NCI-H748 (cell line): ENCODE measurements at regions not wholly inside any gene's neighbourhood (a gene's known extent, or its start where the extent isn't known, plus 50 kb on each side); places are given as distances from the start of the nearest gene placed in this dataset.

Experiments used
- DNase-seq: peaks from one replicate; lab custom pipeline; 2025; ENCODE audit not compliant: unreplicated experiment; lab: John Stamatoyannopoulos, UW

DNA sequence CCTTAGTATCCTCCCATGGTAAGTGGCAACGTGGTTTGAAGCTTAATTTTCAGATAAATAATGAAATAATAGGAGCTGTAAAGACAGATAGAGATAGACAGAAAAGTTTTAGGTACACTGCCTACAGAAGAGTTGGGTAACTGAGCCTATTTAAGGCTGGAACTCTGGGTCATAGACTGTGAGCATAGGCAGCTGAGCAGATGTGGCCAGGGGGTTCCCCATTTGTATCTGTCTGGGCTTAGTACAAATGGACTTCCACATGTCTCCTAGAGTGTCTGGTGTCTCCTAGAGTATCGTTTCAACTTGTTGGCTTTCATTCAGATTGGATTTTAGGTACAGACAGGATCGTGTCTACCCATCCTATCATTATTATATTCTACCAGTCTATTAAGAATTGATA, 649.8 kb downstream of the DHX35 start:
- DNase-seq, result no peak

DNA sequence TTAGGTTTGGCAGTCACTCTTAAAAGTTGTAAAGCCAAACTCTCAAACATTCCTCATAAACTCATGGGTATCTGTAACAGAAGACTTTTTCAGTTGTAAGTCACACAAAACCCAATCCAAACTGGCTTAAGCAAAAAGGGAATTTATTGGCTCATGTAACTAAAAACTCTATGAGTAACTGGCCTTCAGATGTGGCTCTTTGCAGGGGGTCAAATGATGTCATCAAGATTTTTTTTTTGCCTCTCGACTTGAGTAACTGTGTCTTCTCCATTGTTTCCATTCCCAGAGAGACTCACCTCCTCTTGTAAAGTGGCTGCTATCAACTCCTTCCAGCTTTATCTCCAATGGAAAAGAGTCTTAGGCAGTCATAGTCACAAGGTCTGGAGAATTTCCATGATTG, 645.0 kb downstream of the DHX35 start:
- no peak for DNase-seq

DNA sequence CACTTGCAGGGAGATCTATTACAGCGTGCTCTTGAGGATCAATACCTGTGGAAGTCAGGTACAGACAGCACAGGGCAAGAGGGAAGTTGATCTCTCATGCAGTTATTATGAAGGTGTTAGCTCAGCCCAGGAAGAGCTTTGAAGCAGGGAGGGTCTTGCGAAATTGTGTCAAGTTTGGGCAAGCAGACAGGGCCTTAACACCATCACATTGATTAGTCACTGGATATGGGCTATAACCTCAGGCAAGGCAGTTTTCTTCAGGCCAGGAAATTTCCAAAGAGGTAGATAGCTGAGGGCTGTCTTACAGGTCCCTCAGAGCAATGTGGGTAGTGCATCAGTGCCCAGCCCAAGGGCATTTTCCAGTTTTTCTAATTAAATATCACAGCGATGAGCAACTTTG, 643.8 kb downstream of the DHX35 start:
- DNase-seq, result no peak

DNA sequence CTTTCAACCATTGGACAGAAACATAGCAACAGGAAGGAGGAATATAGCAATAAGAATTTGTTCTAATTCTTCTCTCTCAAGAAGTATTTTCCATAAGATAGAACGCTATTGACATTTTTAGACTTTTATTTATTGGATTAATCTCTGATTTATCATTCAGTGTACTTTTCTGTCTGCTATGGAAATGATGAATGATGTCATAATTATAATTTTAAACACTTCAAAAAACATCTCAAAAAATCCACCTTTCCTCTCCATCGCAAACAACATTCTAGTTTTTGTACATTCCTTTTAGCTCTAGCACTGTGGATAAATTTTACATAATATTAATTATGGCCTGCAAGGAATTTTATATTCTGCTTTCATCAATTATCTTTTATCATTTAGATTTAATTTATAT, 643.2 kb downstream of the DHX35 start:
- no peak for DNase-seq

DNA sequence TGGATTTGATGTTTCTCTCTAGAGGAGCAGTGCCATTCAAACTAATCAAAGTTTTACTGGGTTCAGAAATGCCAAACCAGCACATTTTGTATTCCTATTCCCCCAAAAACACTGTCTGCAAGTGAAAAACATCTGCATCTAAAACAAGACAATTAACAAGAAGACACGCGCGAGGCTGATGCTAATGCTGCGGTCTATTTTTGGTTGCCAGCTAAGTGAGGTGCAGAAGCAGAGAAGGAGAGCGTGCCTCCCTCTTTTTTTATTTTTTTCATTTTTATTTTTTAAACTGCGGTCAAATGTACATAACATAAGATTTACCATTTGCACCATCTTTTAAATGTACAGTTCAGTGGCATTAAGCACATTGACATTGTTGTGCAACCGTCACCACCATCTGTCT, 641.1 kb downstream of the DHX35 start:
- no peak for DNase-seq

DNA sequence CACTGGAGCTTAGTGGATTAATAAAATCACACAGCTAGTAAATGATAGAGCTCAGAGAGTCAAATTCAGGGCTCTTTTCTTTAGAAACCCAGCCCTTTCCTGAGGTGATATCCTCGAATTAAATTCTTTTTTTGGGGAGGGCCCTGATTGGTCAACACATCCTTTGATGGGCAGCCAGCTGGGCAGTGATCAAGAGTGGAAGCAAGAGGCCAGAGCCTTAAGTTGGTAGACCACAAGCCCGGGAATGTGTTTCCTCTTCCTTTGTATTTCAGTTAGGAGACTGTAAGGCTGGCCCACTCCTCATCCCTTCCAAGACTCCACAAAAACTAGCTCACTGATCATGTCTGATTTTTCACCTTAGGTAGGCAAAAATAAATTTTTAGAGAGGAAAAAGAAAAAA, 640.5 kb downstream of the DHX35 start:
- DNase-seq, result no peak

DNA sequence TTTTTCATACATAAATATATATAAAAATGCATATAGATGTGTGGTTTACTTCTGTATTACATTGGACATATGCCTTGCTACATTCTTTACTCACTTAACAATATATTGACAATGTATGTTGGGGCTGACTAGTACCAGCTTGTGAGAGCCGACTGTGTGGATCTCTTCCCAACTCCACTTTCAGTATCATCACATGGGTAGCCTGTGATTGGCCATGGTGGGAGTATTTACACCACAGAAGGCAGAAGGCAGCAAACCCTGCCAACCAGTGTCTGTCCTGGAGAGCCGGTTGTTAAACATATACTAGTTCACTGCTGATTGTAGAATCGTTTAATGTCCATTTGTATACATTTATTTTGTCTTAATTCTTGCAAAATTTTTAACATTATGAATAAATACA, 638.7 kb downstream of the DHX35 start:
- no peak for DNase-seq

DNA sequence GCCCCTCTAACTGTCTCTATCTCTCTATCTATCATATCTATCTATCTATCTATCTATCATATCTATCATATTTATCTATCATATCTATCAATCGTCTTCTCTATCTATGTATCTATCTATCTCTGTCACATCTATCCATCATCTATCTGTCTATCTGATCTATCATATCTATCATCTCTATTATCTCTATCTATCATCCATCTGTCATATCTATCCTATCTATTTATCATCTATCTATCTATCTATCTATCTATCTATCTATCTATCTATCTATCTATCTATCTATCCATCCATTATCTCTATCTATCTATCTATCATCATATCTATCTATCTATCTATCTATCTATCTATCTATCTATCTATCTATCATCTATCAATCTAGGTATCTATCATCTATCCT, 638.0 kb downstream of the DHX35 start:
- DNase-seq, result no peak

DNA sequence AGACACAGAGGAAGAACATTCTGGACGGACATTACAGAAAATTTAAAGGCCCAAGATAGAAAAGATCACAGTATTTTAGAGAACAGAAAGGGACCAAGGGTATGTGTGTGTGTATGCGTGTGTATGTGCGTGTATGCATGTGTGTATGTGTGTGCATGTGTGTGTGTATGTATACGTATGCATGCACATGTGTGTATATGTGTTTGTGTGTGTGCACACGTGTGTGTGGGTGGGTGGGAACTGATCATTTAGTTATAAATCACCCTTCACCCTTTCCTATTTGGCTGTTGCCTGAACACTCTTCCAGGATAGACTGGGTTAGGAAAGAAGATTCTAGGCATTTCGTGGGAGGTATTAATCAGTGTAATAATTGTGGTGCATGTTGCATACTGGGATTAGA, 634.4 kb downstream of the DHX35 start:
- DNase-seq, result no peak

DNA sequence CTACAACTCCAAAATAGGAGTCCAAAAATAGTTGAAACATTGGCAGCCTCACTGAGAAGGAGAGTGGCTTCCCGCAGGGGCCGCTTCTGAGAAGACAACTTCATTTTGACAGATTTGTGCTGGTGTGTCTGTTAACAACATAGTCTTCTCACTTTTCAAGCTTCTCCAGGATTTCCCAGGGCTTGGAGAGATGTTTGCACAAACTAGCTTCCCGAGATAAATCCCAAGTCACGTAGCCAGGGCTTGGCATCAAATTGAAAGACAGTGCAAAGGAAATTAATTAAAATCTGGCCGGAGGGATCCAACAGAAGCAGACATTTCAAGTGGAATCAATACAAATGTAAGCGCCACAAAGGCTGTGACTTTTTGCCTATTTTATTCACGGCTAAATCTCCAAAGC, 630.2 kb downstream of the DHX35 start:
- DNase-seq, result no peak

DNA sequence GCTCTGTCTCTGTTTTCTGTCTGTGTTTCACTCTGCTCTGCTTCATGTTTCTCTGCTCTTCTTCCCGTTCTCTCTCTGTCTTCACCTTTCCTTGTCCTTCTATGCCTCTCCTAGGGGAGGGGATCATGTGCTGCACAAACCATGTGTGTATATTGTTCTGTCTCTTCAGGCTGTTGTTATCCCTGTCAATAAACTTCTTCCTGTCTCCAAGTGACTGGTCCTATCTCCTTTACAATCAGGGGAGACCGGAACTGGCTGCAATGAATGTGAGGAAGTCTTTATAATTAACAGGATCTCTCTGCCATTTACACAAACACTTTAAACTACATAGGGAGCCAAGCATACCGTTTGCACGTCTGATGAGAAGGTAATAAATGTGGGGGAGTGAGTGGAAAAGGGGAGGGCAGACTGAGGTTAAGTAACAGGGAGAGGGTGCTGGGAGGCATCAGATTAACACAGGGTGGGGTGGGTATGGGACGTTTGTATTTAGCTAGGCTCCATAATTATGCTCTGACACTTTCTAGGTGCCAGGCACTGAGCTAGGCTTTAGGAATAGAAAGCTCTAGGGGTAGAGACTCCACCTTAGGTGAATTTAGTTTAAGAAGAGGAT, 626.1 kb downstream of the DHX35 start:
- DNase-seq, result peak; percentile 69

DNA sequence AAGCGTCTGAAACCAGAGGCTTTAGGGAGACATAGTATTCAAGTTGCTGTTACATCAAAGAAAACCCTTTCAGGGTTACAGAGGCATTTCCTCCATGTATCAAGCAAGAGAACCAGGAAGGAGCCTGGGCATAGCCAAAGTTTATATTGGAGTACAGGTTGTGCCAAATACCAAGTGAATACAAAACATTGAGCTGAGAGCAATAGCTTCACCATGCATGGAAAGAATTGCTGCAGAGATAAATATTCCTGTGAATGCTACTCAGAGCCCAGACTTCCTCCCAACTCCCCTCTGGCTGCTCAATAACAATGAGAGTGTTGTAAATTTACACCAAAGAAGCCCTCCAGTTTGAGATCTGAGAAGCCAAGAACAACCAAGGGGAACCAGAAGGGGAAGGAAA, 618.9 kb downstream of the DHX35 start:
- DNase-seq, result no peak

DNA sequence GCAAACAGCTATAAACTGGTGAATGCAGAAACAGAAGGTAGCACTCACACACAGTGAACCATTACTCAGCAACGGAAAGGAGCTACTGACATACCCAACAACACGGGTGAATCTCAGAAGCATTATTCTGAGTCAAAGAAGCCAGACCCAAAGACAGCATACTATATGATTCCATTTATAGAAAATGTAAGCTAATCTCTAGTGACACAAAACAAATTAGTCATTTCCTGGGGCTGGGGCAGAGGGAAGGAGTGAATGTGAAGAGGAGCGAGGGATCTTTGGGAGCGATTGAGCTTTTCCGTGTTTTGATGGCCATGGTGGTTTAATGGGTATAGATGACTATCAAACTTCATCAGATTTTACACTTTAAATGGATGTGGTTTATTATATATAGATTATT, 614.6 kb downstream of the DHX35 start:
- no peak for DNase-seq

DNA sequence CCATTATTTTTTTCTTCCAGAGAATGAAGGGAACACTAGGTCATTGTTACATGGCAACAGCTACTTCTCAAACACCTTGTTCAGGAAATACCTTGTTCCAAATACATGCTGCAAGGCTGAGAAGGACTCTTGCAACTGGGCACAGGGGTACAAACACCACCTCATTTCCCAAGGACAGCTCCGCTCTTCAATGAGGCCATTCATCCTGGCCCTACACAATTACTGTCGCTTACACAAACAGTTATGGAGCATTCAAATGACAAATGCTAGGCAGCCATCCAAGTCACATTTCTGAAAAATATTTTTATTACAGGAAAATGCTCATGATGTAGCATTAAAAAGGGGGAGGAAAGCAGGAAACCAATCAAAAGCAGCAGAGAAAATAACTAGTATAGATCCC, 611.9 kb downstream of the DHX35 start:
- no peak for DNase-seq

DNA sequence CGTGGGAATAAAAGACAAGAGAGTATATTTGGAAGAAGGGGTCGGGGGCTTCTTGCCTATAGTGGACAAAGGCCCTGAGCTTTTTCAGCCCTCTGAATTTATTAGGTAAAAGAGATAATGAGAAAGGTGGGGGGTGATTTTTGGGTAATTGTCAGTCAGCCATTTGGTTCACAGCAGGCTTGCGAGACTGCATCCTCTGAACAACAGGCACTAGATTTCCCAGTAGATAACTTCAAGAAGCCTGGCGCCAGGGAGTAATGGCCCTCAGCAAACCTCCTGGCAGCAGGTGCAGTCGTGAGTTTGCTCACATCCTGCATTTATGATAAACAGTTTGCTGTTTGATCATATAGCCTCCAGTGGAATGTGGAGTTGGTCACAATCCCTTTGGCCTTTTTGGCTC, 609.0 kb downstream of the DHX35 start:
- no peak for DNase-seq

DNA sequence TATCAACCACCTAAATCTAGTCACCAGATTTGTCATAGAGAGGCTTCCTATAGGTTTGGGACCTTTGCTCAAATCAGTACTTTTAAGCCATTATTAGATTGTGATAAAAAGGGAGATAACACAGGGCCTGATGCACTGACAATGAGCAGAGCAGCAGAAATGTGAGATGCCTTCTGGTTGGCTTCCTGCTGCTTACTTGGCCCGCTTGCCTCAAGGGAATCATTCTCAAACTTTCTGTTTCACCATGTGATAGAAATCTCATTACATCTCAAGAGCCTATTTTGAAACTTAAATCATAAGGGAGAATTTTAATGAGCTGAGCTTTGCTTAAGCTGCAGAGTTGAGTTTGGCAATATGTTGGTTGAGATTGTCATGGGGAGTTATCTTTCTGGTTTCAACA, 606.0 kb downstream of the DHX35 start:
- DNase-seq, result no peak

DNA sequence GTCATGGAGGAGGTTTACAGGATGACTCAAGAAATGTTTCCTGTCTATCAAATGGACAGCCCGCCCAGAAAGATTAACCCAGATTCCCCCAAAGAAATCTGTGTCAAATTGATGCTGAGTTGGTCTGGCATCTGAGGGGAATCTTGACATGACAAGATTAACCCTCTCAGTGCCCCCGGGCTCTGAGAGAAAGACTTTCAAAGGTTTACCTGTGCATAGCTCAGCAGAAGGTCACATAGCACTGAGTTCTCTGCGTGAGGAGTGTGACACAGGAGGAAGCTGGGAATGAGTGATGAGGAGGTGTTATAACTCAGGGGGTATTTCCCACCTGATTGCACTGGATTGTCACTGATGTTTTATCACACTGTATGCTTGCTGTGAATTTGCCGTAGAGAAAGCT, 601.2 kb downstream of the DHX35 start:
- no peak for DNase-seq

DNA sequence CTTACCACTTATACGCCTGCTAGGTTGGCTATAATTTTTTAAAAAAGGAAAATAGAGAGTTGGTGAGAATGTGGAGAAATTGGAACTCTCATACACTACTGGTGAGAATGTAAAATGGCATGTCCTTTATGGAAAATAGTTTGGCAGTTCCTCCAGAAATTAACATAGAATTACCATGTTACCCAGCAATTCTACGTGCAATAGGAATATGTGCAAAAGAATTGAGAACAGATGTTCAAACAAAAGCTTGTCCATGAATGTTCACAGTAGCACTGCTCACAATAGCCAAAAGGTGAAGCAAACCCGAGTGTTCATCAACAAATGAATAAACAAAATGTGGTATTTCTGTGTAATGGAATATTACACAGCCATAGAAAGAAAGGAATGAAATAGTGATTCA, 592.2 kb downstream of the DHX35 start:
- no peak for DNase-seq

DNA sequence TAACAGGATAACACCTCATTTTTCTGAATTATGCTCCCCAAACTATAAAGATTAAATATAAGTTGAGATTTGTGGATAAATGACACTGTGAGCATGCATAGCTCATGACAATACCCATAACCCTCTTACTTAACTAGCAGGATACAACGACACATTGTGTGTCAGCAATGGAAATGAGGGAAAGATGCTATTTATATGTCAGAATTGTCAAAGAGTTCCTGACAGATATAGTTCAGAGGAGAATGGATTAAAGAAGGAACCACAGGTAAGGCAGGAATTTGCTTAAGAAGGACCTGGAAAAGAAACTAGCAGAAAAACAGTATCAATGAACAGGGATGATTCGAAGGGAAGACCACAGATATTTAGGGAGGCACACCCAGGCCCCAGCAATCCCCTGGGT, 591.0 kb downstream of the DHX35 start:
- DNase-seq, result no peak

DNA sequence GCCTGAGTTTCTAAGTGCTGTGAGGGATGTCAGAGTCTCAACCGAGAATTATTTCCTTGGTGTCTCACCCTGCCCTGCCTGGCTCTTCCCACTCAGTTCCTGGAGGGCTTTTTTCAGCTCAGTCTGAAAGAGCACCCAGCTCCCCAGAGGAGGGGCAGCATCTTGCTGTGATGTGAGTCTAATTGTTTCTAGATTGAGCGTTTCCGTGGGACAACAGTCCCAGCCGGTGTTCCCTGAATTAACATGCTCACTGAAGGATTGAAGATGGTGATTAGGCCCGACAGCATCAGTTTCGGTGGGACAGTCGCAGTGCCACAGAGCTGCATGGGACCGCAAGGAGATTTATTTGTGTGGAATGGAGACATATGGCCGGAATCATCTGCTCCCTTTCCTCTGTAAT, 587.6 kb downstream of the DHX35 start:
- no peak for DNase-seq

DNA sequence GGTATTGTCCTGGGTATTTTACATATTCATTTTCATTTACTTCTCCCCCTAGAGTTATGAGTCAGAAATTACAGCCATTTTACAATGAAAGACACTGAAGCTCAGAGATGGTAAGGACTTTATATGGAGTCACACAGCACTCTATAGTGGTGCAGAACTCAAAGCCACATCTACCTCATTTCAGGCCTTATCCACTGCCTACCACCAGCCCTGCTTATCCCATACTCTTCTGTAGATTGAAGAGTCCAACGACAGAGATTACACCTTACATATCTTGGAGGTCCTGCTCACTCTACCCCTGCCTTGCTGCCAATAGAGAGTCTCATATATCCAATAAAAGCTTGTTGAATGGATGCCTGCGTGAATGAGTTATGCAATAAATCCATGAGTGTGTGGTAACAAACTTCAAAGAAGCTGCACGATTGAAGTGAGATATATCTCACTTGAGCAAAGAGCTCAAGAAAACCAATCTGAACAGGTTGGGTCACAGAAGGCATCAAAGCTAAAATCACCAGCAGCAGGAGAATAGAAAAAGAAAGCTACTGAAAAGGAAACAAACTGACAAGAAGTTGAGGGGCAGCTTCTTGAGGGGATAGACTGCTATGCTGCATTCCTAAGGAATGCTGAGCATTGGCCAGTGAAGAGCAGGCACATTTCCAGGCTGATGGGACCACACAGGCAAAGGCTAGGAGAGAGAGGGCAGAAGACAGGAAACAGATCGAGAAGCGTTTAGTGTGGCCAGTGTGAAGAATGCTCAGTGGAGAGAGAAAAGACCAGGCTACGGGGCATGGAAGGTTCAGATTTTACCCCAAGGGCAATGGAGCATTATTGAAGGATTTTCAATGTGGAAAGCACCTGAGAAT, 585.6 kb downstream of the DHX35 start:
- no peak for DNase-seq

DNA sequence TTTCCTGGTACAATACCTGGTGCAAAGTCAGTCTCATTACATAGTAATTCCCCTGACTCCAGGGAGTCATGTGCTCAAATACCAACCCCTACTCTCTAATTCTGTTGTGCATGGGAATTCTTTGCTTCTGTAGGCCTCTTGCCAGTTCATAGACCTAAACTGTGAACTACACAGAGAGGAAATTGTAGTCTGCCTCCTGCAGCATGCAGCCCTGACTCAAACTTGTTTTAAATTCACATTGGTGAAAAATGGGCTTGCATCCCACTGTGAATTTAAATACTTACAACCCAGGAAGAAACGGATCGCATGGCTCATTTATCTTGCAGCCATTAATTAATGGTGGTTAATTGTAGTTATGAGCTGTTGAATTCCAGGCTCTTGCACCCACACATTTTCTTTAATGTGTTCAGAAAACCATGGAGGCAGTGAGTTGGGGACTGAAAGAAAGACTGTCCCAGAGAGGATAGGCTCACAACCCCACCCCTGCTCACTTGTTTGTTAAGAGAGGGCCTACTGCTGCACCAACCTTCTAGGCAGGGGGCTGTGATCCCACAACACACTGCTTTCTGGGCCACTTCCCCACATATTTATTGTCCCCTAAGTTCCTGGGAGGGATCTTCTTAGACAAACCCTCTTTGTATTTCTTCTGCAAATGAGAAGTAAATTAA, 579.1 kb downstream of the DHX35 start:
- no peak for DNase-seq
